ENCODE measurements at regions not wholly inside any gene's neighbourhood (a gene's known extent, or its start where the extent isn't known, plus 50 kb on each side); places are given as distances from the start of the nearest gene placed in this dataset.
"Not testable (repeated sequence)": the region's sequence is repeated elsewhere in the genome, so short reads cannot be mapped to it uniquely, and the experiment has no call there.

DNA sequence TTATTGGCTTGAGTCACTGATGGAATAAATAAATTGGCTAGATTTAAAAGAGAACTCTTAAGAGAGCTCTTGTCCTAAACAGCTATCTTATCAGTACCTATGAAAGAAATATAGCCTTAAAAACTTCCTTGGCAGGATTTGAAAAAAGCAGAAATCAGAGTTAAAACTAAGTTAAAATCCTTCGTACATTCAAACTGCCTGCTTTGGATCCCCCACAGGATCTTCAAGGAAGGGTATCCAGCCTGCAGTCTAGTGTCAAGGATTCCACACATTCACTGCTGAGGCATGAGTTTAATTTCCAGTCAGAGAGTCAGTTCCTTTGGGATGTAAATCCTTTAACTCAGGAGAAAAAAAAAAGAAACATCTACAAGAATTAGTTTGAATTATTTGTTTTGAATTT is 242.9 kb upstream of the UBASH3B start:
- no peak overlapping the region for H3K4me3 ChIP-seq (ENCODE audit: low read depth, low read length)
- H3K27ac ChIP-seq, result no peak overlapping the region
- TF ChIP-seq CTCF (IDR thresholded peaks at IDR 0.05; ENCODE audit: low read depth, low read length), result no peak
- H3K9me3 ChIP-seq (ENCODE audit: severe bottlenecking), result peaks cover 3% of the 10 kb centered on the region
- H3K36me3 ChIP-seq, result no peaks in the 10 kb centered on the region
- H3K27me3 ChIP-seq (ENCODE audit: insufficient read depth, low read depth, severe bottlenecking), result peaks cover 12% of the 10 kb centered on the region
- DNase-seq, result no peak

DNA sequence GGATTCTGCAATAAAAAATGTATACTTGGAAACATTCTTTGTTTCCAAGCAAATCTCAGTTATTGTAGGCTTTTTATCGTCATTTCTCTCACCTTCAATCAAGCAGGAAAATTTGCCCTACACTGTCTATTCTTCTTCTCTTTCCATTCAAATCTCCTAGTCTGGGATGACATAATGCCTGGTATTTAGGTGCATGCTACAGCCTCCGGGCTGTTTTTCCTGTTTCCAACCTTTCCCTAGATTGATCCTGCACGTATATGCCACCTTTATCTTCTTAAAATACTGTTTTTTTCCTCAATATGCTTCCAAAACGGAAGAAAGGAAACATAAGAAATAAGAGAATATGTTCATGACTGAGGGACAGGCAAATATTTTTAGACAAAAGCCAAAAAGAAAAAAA is 249.1 kb upstream of the UBASH3B start:
- DNase-seq, result no peak
- H3K9me3 ChIP-seq (ENCODE audit: severe bottlenecking), result no peaks in the 10 kb centered on the region
- no peak for TF ChIP-seq CTCF (IDR thresholded peaks at IDR 0.05; ENCODE audit: low read depth, low read length)
- no peak overlapping the region for H3K27ac ChIP-seq
- peaks cover 15% of the 10 kb centered on the region for H3K27me3 ChIP-seq (ENCODE audit: insufficient read depth, low read depth, severe bottlenecking)
- no peaks in the 10 kb centered on the region for H3K36me3 ChIP-seq
- no peak overlapping the region for H3K4me3 ChIP-seq (ENCODE audit: low read depth, low read length)

DNA sequence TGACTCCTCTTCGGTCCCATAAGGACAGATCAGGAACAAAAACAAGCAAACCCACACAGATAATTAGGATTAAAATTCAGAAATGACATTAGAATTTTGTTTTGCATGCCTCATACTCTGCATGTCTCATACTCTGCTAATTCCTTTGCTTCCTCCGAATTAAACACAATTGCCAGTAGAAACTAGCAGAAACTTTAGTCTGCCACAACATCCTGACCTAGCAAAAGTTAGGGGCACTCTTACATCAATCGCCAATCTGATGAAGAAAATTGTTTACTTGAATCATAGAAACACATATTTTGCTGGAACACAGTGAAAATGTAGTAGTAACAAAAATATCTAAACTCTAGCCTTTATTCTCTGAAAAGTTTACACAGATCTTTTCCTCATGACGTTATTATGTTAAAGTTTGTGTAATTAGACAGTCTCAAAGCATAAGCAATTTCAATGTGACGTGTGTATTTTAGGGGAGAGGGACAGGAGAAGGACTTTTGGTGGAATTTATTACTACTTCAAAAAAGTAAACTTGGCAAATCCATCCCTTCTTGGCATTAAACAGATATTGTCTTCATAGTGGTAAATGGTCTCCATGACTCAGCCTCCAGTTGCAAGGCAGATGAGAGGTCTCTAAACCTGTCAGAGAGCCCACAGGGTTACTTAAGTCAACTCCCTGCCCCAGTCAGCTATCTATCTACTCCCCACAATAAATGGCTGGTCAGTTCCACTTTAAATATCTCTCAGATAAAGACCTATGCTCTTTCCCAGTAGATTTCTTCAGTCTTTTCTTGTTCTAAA is 249.8 kb upstream of the UBASH3B start:
- no peaks in the 10 kb centered on the region for H3K36me3 ChIP-seq
- no peak for TF ChIP-seq CTCF (IDR thresholded peaks at IDR 0.05; ENCODE audit: low read depth, low read length)

GRCh38 chr11:122404571-122404970 is 251.0 kb upstream of the UBASH3B start:
- Histone ChIP-seq H3K27ac (no peak overlapping the region), H3K27me3 (ENCODE audit: insufficient read depth, low read depth, severe bottlenecking) (peaks cover 20% of the 10 kb centered on the region), H3K9me3 (ENCODE audit: severe bottlenecking) (no peaks in the 10 kb centered on the region), H3K36me3 (no peaks in the 10 kb centered on the region), H3K4me3 (ENCODE audit: low read depth, low read length) (no peak overlapping the region)
- DNase-seq, result no peak
- TF ChIP-seq CTCF (IDR thresholded peaks at IDR 0.05; ENCODE audit: low read depth, low read length), result no peak

More for the DNA sequence above, 249.8 kb upstream of the UBASH3B start:
- Histone ChIP-seq H3K9me3 (ENCODE audit: severe bottlenecking) (no peaks in the 10 kb centered on the region), H3K27me3 (ENCODE audit: insufficient read depth, low read depth, severe bottlenecking) (peaks cover 19% of the 10 kb centered on the region), H3K27ac (no peak overlapping the region), H3K4me3 (ENCODE audit: low read depth, low read length) (no peak overlapping the region)
- no peak for DNase-seq

GRCh38 chr11:122401581-122401980 is 253.9 kb upstream of the UBASH3B start:
- not testable (repeated sequence) for H3K4me3 ChIP-seq (ENCODE audit: low read depth, low read length); H3K27ac ChIP-seq; DNase-seq; H3K9me3 ChIP-seq (ENCODE audit: severe bottlenecking); H3K36me3 ChIP-seq
- H3K27me3 ChIP-seq (ENCODE audit: insufficient read depth, low read depth, severe bottlenecking), result peaks cover 14% of the 10 kb centered on the region

DNA sequence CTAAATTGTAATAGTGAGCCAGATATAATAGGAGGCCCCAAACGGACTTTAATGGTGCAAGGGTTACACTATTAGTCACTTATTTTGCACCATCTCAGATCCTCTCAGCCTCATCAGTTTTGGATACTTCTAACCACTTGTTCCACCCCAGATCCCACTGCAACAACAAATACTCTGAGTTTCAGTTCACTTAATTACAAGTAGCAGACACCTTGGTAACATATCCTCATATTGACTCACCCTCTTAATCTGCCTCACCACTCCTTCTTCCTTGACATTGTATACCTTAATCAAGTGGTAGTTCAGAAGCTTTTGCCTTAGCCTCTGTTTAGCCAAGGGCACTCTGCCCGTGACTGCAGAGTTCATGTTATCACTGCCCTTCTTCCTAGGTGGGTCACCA is 256.1 kb upstream of the UBASH3B start:
- H3K4me3 ChIP-seq (ENCODE audit: low read depth, low read length), result no peak overlapping the region
- DNase-seq, result no peak
- H3K27me3 ChIP-seq (ENCODE audit: insufficient read depth, low read depth, severe bottlenecking), result peaks cover 5% of the 10 kb centered on the region
- no peak for TF ChIP-seq CTCF (IDR thresholded peaks at IDR 0.05; ENCODE audit: low read depth, low read length)
- H3K9me3 ChIP-seq (ENCODE audit: severe bottlenecking), result no peaks in the 10 kb centered on the region
- no peaks in the 10 kb centered on the region for H3K36me3 ChIP-seq
- H3K27ac ChIP-seq, result no peak overlapping the region
